Mammary epithelial cell (primary cell): ENCODE measurements at regions not wholly inside any gene's neighbourhood (a gene's known extent, or its start where the extent isn't known, plus 50 kb on each side); places are given as distances from the start of the nearest gene placed in this dataset.

Source experiments
- EZH2 ChIP-seq: IDR thresholded peaks from 2 replicates; pipeline ENCODE4 v1.6.1; 2012; ENCODE audit warnings: low read length, inconsistent platforms, borderline replicate concordance
- TF ChIP-seq, protein P1 (sequence below), 2 donors: IDR thresholded peaks in 1 of 2; conservative IDR thresholded peaks in 1 of 2; 2 replicates each; pipeline ENCODE4 v1.5.1; 2011 to 2012; ENCODE audit warnings: inconsistent platforms in 2 of 2, low read length in 2 of 2, mild to moderate bottlenecking in 2 of 2, control low read depth in 1 of 2, low read depth in 1 of 2; ENCODE audit not compliant: insufficient read depth in 1 of 2; ENCODE audit errors: extremely low read depth in 1 of 2

- TF ChIP-seq, protein P1, sequence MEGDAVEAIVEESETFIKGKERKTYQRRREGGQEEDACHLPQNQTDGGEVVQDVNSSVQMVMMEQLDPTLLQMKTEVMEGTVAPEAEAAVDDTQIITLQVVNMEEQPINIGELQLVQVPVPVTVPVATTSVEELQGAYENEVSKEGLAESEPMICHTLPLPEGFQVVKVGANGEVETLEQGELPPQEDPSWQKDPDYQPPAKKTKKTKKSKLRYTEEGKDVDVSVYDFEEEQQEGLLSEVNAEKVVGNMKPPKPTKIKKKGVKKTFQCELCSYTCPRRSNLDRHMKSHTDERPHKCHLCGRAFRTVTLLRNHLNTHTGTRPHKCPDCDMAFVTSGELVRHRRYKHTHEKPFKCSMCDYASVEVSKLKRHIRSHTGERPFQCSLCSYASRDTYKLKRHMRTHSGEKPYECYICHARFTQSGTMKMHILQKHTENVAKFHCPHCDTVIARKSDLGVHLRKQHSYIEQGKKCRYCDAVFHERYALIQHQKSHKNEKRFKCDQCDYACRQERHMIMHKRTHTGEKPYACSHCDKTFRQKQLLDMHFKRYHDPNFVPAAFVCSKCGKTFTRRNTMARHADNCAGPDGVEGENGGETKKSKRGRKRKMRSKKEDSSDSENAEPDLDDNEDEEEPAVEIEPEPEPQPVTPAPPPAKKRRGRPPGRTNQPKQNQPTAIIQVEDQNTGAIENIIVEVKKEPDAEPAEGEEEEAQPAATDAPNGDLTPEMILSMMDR (conservative IDR thresholded peaks at IDR 0.05 in 1 of 2, IDR thresholded peaks at IDR 0.05 in 1 of 2; ENCODE audit: extremely low read depth in 1 of 2, insufficient read depth in 1 of 2, low read depth in 1 of 2, low read length in 2 of 2) = no peak
- no peak for TF ChIP-seq EZH2
These were observed 435.0 kb downstream of the RNF144A start for GRCh38 chr2:7352191-7352590.
